GM23338 (cell line): ENCODE measurements at regions not wholly inside any gene's neighbourhood (a gene's known extent, or its start where the extent isn't known, plus 50 kb on each side); places are given as distances from the start of the nearest gene placed in this dataset.
A peak's percentile ranks its signal among the peaks of the same experiment; 100 is the strongest.

Source experiments
- ATAC-seq: fragments of 200-7000 bp; cut with Tn5 transposase; 3 replicates; pipeline ENCODE4 v1.9.1; 2020
- DNase-seq: peaks from one replicate; pipeline ENCODE4 v3.0.0-alpha.2; 2015; ENCODE audit warnings: low spot score
- H2AFZ ChIP-seq: fragments of 200-600 bp; sonication (generic); 2 replicates; pipeline ENCODE4 v1.8.0; 2016; ENCODE audit warnings: antibody characterized with exemption, mild to moderate bottlenecking, moderate library complexity
- H3F3A ChIP-seq: fragments of 200-600 bp; sonication (generic); replicated peaks from 2 replicates; pipeline ENCODE4 v1.8.0; 2017; ENCODE audit warnings: antibody characterized with exemption, mixed run types, low read depth
- H3K27ac ChIP-seq: fragments of 200-600 bp; sonication (generic); 2 replicates; pipeline ENCODE4 v1.6.1; 2016; ENCODE audit warnings: low read depth
- H3K27me3 ChIP-seq: fragments of 200-600 bp; sonication (generic); 2 replicates; pipeline ENCODE4 v1.8.0; 2016; ENCODE audit warnings: mild to moderate bottlenecking, mixed run types, moderate library complexity; ENCODE audit not compliant: insufficient read depth
- H3K36me3 ChIP-seq: fragments of 200-600 bp; sonication (generic); 2 replicates; pipeline ENCODE4 v1.8.0; 2016; ENCODE audit warnings: mild to moderate bottlenecking; ENCODE audit not compliant: insufficient read depth
- H3K4me1 ChIP-seq: fragments of 200-600 bp; sonication (generic); 2 replicates; pipeline ENCODE4 v1.8.0; 2016; ENCODE audit warnings: mild to moderate bottlenecking, moderate library complexity; ENCODE audit not compliant: insufficient read depth
- H3K4me2 ChIP-seq: fragments of 200-600 bp; sonication (generic); 2 replicates; pipeline ENCODE4 v1.7.1; 2017; ENCODE audit warnings: mixed run types
- H3K4me3 ChIP-seq: fragments of 200-600 bp; sonication (generic); 2 replicates; pipeline ENCODE4 v1.6.1; 2016; ENCODE audit warnings: mixed run types
- H3K79me2 ChIP-seq: fragments of 200-600 bp; sonication (generic); replicated peaks from 2 replicates; pipeline ENCODE4 v1.8.0; 2017; ENCODE audit warnings: mild to moderate bottlenecking; ENCODE audit not compliant: insufficient read depth
- H3K9me2 ChIP-seq: fragments of 200-600 bp; sonication (generic); 2 replicates; pipeline ENCODE4 v1.8.0; 2017; ENCODE audit not compliant: insufficient read depth
- H4K20me1 ChIP-seq: fragments of 200-600 bp; sonication (generic); replicated peaks from 2 replicates; pipeline ENCODE4 v1.8.0; 2017; ENCODE audit warnings: mild to moderate bottlenecking; ENCODE audit not compliant: insufficient read depth
- H3K27ac Mint-ChIP-seq: 2 replicates; pipeline ENCODE4 v1.8.0; 2020; ENCODE audit warnings: inconsistent platforms, mild to moderate bottlenecking, moderate library complexity, mixed read lengths
- H3K27me3 Mint-ChIP-seq: 3 replicates; pipeline ENCODE4 v1.8.0; 2022; ENCODE audit warnings: low read depth, mild to moderate bottlenecking, moderate library complexity, mixed read lengths, inconsistent platforms; ENCODE audit not compliant: insufficient read depth, poor library complexity
- H3K36me3 Mint-ChIP-seq: 3 replicates; pipeline ENCODE4 v1.8.0; 2021; ENCODE audit warnings: low read depth, mild to moderate bottlenecking, inconsistent platforms, moderate library complexity, mixed read lengths
- H3K4me1 Mint-ChIP-seq: 3 replicates; pipeline ENCODE4 v1.8.0; 2020; ENCODE audit warnings: mild to moderate bottlenecking, inconsistent platforms, mixed read lengths
- H3K4me3 Mint-ChIP-seq: 3 replicates; pipeline ENCODE4 v1.8.0; 2021; ENCODE audit warnings: moderate library complexity, mild to moderate bottlenecking, inconsistent platforms, mixed read lengths
- H3K9me3 Mint-ChIP-seq: 3 replicates; pipeline ENCODE4 v1.8.0; 2020; ENCODE audit warnings: moderate library complexity, mild to moderate bottlenecking, inconsistent platforms, mixed read lengths
- CREB1 ChIP-seq: fragments of 250-450 bp; sonication (Bioruptor Pico); IDR thresholded peaks from 2 replicates; pipeline ENCODE4 v1.5.0; 2020; ENCODE audit warnings: low read depth, mild to moderate bottlenecking, moderate library complexity
- EZH2 ChIP-seq: fragments of 200-600 bp; sonication (generic); IDR thresholded peaks from one replicate; pipeline ENCODE4 v1.8.0; 2017; ENCODE audit warnings: antibody characterized with exemption, mild to moderate bottlenecking, low read depth; ENCODE audit not compliant: unreplicated experiment
- EZH2phosphoT487 ChIP-seq: fragments of 200-600 bp; sonication (generic); IDR thresholded peaks from one replicate; pipeline ENCODE4 v1.8.1; 2018; ENCODE audit warnings: antibody characterized with exemption; ENCODE audit not compliant: unreplicated experiment
- JUNB ChIP-seq: IDR thresholded peaks from one replicate; pipeline ENCODE4 v1.6.1; 2016; ENCODE audit warnings: antibody characterized with exemption; ENCODE audit not compliant: unreplicated experiment
- NANOG ChIP-seq: IDR thresholded peaks from 2 replicates; pipeline ENCODE4 v1.6.1; 2016; ENCODE audit warnings: antibody characterized with exemption, borderline replicate concordance
- POLR2AphosphoS5 ChIP-seq: IDR thresholded peaks from 2 replicates; pipeline ENCODE4 v1.6.1; 2016; ENCODE audit warnings: antibody characterized with exemption, low read depth
- STAT1 ChIP-seq: IDR thresholded peaks from one replicate; pipeline ENCODE4 v1.6.1; 2016; ENCODE audit warnings: antibody characterized with exemption; ENCODE audit not compliant: unreplicated experiment
- ZNF114 ChIP-seq: fragments of 250-450 bp; sonication (Bioruptor Pico); IDR thresholded peaks from 2 replicates; pipeline ENCODE4 v1.5.0; 2020; ENCODE audit warnings: mild to moderate bottlenecking, moderate library complexity
- ZNF331 ChIP-seq: fragments of 250-450 bp; sonication (Bioruptor Pico); IDR thresholded peaks from 2 replicates; pipeline ENCODE4 v1.5.0; 2020; ENCODE audit warnings: low read depth, mild to moderate bottlenecking, moderate library complexity
- TF ChIP-seq, protein P1 (sequence below): fragments of 250-450 bp; sonication (Bioruptor Pico); IDR thresholded peaks from 2 replicates; pipeline ENCODE4 v1.5.0; 2020; ENCODE audit warnings: mild to moderate bottlenecking, moderate library complexity
- TF ChIP-seq, protein P2 (sequence below), 2 experiments: fragments of 200-600 bp in 1 of 2; sonication (generic) in 1 of 2; conservative IDR thresholded peaks; 2 replicates each; pipeline versions ENCODE4 v1.5.1 to v1.6.1; 2016 to 2017; ENCODE audit warnings: antibody characterized with exemption in 2 of 2, low read depth in 2 of 2, mild to moderate bottlenecking in 2 of 2, moderate library complexity in 1 of 2
- TF ChIP-seq, protein P3 (sequence below): IDR thresholded peaks from one replicate; pipeline ENCODE4 v1.6.1; 2018; ENCODE audit warnings: antibody characterized with exemption; ENCODE audit not compliant: unreplicated experiment
- TF ChIP-seq, protein P4 (sequence below): IDR thresholded peaks from 2 replicates; pipeline ENCODE4 v1.6.1; 2016; ENCODE audit warnings: antibody characterized with exemption

DNA sequence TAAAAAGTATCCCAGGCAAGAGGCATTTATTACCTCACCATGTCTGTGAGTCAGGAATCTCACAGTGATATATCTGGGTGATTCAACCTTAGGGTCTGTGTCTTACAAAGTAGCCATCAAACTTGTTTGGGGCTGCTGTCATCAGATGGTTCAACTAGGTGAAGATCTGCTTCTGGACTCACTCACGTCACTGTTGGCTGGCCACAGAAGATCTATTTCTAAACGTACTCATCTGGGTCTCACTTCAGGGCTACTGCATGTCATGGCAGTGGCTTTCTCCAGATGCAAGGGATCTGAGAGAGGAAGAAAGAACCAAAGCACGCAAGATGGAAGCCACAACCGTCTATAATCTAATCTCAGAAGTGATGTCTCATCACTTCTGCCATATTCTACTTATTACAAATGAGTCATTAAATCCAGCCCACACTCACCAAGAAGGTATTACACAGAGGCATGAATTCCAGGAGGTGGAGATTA lies 267.8 kb upstream of the ANKRD50 start:
- Mint-ChIP-seq H3K36me3 (no peaks in the 10 kb centered on the region), H3K9me3 (no peaks in the 10 kb centered on the region), H3K4me3 (no peak overlapping the region), H3K4me1 (peaks cover 4% of the 10 kb centered on the region; the same call in 2 of the 3 replicates), H3K27me3 (no peaks in the 10 kb centered on the region), H3K27ac (no peak overlapping the region)
- H3K36me3 ChIP-seq: no peaks in the 10 kb centered on the region
- 0 out of 2 replicates have a peak overlapping the region, but pooled peaks have one; percentile 8 for H2AFZ ChIP-seq
- H4K20me1 ChIP-seq: no peaks in the 10 kb centered on the region
- H3K4me2 ChIP-seq: no peak overlapping the region
- TF ChIP-seq EZH2phosphoT487: no peak
- TF ChIP-seq NANOG: no peak
- TF ChIP-seq, protein P1, sequence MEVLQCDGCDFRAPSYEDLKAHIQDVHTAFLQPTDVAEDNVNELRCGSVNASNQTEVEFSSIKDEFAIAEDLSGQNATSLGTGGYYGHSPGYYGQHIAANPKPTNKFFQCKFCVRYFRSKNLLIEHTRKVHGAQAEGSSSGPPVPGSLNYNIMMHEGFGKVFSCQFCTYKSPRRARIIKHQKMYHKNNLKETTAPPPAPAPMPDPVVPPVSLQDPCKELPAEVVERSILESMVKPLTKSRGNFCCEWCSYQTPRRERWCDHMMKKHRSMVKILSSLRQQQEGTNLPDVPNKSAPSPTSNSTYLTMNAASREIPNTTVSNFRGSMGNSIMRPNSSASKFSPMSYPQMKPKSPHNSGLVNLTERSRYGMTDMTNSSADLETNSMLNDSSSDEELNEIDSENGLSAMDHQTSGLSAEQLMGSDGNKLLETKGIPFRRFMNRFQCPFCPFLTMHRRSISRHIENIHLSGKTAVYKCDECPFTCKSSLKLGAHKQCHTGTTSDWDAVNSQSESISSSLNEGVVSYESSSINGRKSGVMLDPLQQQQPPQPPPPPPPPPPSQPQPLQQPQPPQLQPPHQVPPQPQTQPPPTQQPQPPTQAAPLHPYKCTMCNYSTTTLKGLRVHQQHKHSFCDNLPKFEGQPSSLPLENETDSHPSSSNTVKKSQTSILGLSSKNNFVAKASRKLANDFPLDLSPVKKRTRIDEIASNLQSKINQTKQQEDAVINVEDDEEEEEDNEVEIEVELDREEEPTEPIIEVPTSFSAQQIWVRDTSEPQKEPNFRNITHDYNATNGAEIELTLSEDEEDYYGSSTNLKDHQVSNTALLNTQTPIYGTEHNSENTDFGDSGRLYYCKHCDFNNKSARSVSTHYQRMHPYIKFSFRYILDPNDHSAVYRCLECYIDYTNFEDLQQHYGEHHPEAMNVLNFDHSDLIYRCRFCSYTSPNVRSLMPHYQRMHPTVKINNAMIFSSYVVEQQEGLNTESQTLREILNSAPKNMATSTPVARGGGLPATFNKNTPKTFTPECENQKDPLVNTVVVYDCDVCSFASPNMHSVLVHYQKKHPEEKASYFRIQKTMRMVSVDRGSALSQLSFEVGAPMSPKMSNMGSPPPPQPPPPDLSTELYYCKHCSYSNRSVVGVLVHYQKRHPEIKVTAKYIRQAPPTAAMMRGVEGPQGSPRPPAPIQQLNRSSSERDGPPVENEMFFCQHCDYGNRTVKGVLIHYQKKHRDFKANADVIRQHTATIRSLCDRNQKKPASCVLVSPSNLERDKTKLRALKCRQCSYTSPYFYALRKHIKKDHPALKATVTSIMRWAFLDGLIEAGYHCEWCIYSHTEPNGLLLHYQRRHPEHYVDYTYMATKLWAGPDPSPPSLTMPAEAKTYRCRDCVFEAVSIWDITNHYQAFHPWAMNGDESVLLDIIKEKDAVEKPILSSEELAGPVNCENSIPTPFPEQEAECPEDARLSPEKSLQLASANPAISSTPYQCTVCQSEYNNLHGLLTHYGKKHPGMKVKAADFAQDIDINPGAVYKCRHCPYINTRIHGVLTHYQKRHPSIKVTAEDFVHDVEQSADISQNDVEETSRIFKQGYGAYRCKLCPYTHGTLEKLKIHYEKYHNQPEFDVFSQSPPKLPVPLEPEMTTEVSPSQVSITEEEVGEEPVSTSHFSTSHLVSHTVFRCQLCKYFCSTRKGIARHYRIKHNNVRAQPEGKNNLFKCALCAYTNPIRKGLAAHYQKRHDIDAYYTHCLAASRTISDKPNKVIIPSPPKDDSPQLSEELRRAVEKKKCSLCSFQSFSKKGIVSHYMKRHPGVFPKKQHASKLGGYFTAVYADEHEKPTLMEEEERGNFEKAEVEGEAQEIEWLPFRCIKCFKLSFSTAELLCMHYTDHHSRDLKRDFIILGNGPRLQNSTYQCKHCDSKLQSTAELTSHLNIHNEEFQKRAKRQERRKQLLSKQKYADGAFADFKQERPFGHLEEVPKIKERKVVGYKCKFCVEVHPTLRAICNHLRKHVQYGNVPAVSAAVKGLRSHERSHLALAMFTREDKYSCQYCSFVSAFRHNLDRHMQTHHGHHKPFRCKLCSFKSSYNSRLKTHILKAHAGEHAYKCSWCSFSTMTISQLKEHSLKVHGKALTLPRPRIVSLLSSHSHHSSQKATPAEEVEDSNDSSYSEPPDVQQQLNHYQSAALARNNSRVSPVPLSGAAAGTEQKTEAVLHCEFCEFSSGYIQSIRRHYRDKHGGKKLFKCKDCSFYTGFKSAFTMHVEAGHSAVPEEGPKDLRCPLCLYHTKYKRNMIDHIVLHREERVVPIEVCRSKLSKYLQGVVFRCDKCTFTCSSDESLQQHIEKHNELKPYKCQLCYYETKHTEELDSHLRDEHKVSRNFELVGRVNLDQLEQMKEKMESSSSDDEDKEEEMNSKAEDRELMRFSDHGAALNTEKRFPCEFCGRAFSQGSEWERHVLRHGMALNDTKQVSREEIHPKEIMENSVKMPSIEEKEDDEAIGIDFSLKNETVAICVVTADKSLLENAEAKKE (CRISPR knock-in tag): no peak
- no peak for TF ChIP-seq ZNF114 (CRISPR knock-in tag)
- no peak for TF ChIP-seq CREB1 (CRISPR knock-in tag)
- TF ChIP-seq, protein P2, sequence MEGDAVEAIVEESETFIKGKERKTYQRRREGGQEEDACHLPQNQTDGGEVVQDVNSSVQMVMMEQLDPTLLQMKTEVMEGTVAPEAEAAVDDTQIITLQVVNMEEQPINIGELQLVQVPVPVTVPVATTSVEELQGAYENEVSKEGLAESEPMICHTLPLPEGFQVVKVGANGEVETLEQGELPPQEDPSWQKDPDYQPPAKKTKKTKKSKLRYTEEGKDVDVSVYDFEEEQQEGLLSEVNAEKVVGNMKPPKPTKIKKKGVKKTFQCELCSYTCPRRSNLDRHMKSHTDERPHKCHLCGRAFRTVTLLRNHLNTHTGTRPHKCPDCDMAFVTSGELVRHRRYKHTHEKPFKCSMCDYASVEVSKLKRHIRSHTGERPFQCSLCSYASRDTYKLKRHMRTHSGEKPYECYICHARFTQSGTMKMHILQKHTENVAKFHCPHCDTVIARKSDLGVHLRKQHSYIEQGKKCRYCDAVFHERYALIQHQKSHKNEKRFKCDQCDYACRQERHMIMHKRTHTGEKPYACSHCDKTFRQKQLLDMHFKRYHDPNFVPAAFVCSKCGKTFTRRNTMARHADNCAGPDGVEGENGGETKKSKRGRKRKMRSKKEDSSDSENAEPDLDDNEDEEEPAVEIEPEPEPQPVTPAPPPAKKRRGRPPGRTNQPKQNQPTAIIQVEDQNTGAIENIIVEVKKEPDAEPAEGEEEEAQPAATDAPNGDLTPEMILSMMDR (conservative IDR thresholded peaks at IDR 0.05; ENCODE audit: low read depth in 2 of 2): no peak
- TF ChIP-seq EZH2: no peak
- no peak for TF ChIP-seq JUNB
- no peak for TF ChIP-seq STAT1
- TF ChIP-seq, protein P3, sequence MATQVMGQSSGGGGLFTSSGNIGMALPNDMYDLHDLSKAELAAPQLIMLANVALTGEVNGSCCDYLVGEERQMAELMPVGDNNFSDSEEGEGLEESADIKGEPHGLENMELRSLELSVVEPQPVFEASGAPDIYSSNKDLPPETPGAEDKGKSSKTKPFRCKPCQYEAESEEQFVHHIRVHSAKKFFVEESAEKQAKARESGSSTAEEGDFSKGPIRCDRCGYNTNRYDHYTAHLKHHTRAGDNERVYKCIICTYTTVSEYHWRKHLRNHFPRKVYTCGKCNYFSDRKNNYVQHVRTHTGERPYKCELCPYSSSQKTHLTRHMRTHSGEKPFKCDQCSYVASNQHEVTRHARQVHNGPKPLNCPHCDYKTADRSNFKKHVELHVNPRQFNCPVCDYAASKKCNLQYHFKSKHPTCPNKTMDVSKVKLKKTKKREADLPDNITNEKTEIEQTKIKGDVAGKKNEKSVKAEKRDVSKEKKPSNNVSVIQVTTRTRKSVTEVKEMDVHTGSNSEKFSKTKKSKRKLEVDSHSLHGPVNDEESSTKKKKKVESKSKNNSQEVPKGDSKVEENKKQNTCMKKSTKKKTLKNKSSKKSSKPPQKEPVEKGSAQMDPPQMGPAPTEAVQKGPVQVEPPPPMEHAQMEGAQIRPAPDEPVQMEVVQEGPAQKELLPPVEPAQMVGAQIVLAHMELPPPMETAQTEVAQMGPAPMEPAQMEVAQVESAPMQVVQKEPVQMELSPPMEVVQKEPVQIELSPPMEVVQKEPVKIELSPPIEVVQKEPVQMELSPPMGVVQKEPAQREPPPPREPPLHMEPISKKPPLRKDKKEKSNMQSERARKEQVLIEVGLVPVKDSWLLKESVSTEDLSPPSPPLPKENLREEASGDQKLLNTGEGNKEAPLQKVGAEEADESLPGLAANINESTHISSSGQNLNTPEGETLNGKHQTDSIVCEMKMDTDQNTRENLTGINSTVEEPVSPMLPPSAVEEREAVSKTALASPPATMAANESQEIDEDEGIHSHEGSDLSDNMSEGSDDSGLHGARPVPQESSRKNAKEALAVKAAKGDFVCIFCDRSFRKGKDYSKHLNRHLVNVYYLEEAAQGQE: no peak
- TF ChIP-seq ZNF331: no peak
- TF ChIP-seq, protein P4, sequence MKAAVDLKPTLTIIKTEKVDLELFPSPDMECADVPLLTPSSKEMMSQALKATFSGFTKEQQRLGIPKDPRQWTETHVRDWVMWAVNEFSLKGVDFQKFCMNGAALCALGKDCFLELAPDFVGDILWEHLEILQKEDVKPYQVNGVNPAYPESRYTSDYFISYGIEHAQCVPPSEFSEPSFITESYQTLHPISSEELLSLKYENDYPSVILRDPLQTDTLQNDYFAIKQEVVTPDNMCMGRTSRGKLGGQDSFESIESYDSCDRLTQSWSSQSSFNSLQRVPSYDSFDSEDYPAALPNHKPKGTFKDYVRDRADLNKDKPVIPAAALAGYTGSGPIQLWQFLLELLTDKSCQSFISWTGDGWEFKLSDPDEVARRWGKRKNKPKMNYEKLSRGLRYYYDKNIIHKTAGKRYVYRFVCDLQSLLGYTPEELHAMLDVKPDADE: no peak
- TF ChIP-seq POLR2AphosphoS5: no peak
- no peaks in the 10 kb centered on the region for H3K27me3 ChIP-seq
- no peak for DNase-seq
- no peaks in the 10 kb centered on the region for H3K9me2 ChIP-seq
- H3K4me1 ChIP-seq: no peaks in the 10 kb centered on the region
- no peaks in the 10 kb centered on the region for H3K79me2 ChIP-seq
- no peak overlapping the region for H3K27ac ChIP-seq
- ATAC-seq: no peak
- H3F3A ChIP-seq: no peaks in the 10 kb centered on the region
- H3K4me3 ChIP-seq: no peak overlapping the region
